Stimulated activated CD8-positive, alpha-beta memory T cell treated with anti-CD3 and anti-CD28 coated beads, Interleukin-12 subunit alpha, Interleukin-12 subunit beta, amount 100 ng/mL, for 4 hours (primary cell): ENCODE measurements at regions not wholly inside any gene's neighbourhood (a gene's known extent, or its start where the extent isn't known, plus 50 kb on each side); places are given as distances from the start of the nearest gene placed in this dataset.

ENCODE experiments used
- DNase-seq: peaks from one replicate; pipeline ENCODE4 v3.0.0-alpha.2; 2020; ENCODE audit warnings: low read depth

- DNase-seq, result peak; percentile 60
Observed at GRCh38 chr1:168386949-168387586, 106.4 kb downstream of the TBX19 start.

DNA sequence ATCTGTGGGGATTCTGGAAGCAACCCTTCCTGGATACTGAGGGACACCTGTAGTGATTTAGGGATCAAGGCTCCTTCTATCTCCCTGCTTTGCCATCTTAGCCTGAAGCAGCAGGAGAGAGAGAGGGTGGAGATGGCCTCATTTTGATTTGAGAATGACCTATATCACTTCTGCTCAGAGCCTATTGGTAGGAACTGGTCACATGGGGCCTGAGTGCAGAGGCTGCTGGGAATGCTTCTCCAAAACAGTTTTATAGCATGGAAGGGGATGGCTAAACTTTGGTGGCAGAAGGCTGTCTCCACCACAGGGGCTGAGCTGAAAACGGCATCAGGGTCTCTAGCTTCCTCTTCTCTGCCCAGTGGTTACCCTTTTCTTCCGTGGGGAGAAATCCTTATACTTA lies 105.8 kb downstream of the TBX19 start:
- DNase-seq, result no peak

DNA sequence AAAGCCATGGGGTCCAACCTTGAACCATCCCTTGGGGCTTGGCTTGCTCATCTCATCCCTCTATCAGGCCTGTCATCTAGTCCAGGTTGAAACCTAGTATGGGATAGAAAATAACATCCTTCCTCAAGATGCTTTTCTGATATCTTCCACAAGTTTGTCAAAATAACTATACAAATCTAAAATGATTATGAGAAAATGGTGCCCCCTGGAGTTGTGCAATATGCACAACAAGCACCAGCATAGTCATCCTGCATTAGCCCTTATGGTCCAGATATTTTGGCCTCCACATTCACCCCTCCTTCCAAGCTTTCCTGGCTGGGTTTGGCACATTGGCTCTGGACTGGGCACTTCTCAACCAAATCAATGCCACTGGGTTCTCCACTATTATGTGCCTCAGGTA lies 101.2 kb downstream of the TBX19 start:
- DNase-seq, result no peak

DNA sequence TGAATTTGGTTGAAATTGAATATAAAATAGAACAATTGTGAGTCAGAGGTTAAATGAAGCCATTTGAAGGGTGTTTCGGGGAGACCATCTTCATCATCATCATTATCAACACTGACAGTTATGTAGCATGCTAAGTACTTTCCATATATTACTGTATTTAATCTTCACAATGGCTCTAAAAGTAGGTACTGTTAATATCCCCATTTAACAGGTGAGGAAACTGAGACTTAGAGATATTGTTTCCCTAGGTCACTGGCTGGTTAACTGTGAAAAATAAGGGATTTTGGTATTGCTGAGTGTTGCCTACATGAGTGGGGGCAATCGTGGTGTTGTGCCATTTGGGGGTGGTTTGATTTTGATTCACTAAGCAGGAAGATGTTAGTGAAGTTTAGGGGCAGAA lies 100.3 kb downstream of the TBX19 start:
- DNase-seq, result no peak

DNA sequence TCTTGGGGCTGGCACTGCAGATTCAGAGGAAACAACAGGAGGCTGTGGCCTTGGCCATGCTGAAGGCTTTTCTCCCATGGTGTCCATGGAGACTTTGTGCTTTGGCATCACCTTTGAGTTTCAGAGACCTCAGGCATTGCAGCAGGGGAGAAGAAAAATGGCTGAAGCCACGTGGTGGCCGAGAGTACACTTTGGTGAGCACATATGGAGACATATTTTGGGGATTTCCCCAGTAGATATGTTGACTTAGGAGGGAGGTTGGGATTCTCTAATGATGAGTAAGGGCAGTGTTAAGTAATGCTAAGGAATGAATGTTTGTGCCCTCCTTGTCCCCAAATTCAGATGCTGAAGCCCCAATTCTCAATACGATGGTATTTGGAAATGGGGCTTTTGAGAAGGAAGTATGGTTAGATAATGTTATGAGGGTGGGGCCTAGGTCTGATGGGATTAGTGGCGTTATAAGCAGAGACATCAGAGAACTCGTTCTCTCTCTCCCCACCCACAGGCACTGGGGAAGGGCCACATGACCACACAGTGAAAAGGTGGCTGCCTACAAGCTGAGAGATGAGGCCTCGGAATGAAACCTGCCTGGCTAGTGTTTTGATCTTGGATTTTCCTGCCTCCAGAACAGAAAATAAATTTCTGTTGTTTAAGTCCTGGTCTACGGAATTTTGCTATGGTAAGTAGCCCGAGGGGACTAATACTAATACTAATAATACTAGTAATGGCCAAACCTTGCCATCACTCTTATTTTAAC lies 98.6 kb downstream of the TBX19 start:
- no peak for DNase-seq

DNA sequence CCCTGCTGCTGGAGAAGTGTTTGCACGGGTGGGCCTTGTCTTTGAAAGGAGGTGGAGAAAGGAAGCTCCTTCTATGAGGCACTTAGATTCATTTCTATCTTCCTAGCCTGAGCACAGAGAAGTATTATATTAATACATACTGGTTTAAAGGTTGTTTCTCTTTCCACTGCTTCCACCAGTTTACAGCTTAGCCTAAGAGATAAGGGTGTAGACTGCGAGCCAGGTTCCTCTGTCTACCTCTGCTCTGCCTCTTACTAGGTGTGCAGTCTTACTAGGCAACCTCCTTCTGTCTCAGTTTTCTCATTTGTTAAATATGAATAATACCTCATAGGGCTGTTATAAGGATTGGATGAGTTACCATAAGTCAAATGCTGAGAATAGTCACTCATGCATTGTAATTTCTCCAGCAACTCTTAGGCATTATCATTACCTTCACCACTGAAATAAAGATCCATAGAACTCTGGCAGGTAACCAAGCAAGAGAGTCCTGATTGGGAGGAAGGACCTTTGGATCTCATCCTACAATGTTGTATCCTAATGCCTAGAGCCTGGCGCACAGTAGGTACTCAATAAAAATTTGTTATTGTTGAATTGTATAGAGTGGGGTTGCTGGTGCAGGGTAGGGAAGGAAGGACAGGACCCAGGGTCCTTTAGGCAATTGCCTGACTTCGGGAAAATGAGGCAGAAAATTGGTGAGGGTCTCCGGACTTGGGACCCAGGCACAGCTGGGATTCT lies 95.1 kb downstream of the TBX19 start:
- no peak for DNase-seq

GRCh38 chr1:168374566-168374965 lies 93.9 kb downstream of the TBX19 start:
- no peak for DNase-seq

- no peak for DNase-seq
Observed at GRCh38 chr1:168373869-168374268, 93.2 kb downstream of the TBX19 start.

GRCh38 chr1:168372861-168373371 lies 92.2 kb downstream of the TBX19 start:
- DNase-seq, result no peak

DNA sequence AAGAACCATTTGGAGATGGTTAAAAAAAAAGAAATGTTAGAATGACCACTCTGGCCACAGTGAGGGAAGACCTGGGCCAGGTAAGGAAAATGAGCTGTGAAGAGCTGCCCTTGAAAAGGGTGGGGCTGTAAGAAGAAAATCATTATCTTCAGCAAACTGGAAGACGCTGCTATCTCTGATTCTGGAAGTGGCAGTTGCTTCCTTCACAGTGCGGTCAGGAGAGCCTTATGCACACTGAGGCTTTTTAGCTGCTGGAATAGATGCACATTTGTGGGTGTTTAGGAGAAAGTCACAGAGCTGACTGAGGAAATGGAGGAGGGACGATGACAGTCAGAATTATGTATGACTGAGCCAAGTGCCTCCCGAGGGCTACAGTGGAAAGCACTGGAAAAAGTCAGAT lies 91.6 kb downstream of the TBX19 start:
- DNase-seq, result no peak

- DNase-seq, result no peak
Observed at GRCh38 chr1:168371477-168371876, 90.8 kb downstream of the TBX19 start.

DNA sequence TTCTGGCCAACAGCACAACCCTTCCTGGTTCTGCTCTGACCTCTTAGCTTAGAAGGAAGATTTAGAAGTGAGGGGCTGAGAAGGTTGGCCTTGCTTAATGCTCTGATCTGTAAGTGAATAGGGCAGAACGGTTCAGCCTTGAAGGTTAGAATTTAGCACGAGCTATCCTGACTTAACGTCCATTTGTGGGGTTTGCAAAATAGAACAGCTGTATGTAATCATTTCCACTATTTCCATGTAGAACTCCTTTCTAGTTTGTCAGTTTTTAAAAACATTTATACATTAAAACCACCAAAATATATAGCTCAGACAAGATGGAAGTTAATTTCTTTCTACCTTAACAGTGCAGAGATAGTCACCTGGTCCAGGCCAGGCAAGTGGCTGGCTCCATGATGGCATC lies 89.9 kb downstream of the TBX19 start:
- DNase-seq, result no peak

- DNase-seq, result no peak
Observed at GRCh38 chr1:168369655-168370054, 89.0 kb downstream of the TBX19 start.

GRCh38 chr1:168368131-168368530 lies 87.5 kb downstream of the TBX19 start:
- DNase-seq, result no peak

DNA sequence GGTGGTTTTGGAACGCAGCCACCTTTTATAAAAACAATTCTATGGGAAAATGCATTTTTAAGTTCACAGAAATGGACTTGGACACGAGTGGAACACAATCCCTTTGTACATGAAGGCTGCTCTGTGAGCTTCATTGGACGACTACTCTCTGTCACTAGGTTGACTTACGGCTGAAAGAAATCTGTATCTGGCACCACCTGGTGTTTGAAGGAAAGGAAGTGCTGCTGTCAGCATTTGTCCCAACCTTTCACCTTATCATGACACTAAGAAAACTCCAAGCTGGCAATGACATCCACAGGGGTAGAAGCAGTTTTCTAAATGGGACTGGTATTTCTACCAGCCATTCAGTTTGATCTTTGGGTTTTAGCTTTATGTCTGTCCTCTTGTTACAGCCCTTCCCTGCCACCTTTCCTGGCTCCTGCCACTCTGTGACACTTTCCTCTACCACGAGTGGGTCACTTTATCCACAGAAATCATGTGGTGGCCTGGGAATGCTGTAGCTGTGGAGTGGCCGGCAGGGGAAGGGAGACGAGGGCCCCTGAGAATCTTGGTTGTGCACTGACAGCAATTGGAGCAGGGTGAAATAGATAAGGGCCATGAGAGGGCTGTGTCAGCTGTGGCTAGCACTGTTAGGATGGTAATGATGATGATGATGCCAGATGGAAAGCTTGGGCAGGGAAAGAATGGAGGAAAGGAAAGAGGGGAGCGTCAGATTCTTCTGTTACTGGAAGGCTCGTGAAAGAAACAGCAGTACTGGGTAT lies 85.2 kb downstream of the TBX19 start:
- no peak for DNase-seq
